Tibial nerve (tissue), 4 donors: ENCODE measurements at regions not wholly inside any gene's neighbourhood (a gene's known extent, or its start where the extent isn't known, plus 50 kb on each side); places are given as distances from the start of the nearest gene placed in this dataset.

Source experiments
- DNase-seq, 2 donors: peaks; one replicate each; pipeline ENCODE4 v3.0.0-alpha.2; 2019; ENCODE audit warnings: low spot score in 2 of 2
- H3K27ac ChIP-seq, 4 donors: fragments of 200-600 bp; sonication (generic) in 3 of 4; one replicate each; pipeline ENCODE4 v1.5.1; 2017 to 2019; ENCODE audit warnings: mild to moderate bottlenecking in 1 of 4
- H3K27me3 ChIP-seq, 2 donors: fragments of 200-600 bp; sonication (generic) in 1 of 2; one replicate each; pipeline versions ENCODE4 v1.5.1 to v1.6.0; 2017 to 2019
- H3K36me3 ChIP-seq, 3 donors: fragments of 200-600 bp; sonication (generic); one replicate each; pipeline ENCODE4 v1.5.1; 2018 to 2019
- H3K4me1 ChIP-seq, 4 donors: fragments of 200-600 bp; sonication (generic) in 3 of 4; one replicate each; pipeline ENCODE4 v1.5.1; 2017 to 2019
- H3K4me3 ChIP-seq, 4 donors: fragments of 200-600 bp; sonication (generic) in 3 of 4; one replicate each; pipeline ENCODE4 v1.5.1; 2017 to 2019; ENCODE audit warnings: mild to moderate bottlenecking in 1 of 4, moderate library complexity in 1 of 4
- H3K9me3 ChIP-seq, 4 donors: fragments of 200-600 bp; sonication (generic) in 3 of 4; one replicate each; pipeline ENCODE4 v1.5.1; 2017 to 2019
- EP300 ChIP-seq, 2 donors: sonication (generic); formaldehyde crosslinking; IDR thresholded peaks; one replicate each; pipeline ENCODE4 v1.6.1; 2017; ENCODE audit warnings: antibody characterized with exemption in 2 of 2, mild to moderate bottlenecking in 1 of 2
- POLR2A ChIP-seq, 2 donors: fragments of 450-650 bp; IDR thresholded peaks; one replicate each; pipeline ENCODE4 v1.6.1; 2017; ENCODE audit warnings: antibody characterized with exemption in 2 of 2, mild to moderate bottlenecking in 2 of 2, moderate library complexity in 2 of 2
- WGBS, 2 donors: methylation state at CpG; one replicate each; pipeline ENCODE4 v1.1.5; 2018; 5-methylcytosine and 5-hydroxymethylcytosine counted together
- TF ChIP-seq, protein P1 (sequence below), 5 experiments: fragments of 200-600 bp in 3 of 5; fragments of 450-650 bp in 2 of 5; sonication (generic) in 3 of 5; IDR thresholded peaks; one replicate each; pipeline ENCODE4 v1.5.1; 2016 to 2019; ENCODE audit warnings: antibody characterized with exemption in 5 of 5, mild to moderate bottlenecking in 3 of 5, moderate library complexity in 2 of 5

DNA sequence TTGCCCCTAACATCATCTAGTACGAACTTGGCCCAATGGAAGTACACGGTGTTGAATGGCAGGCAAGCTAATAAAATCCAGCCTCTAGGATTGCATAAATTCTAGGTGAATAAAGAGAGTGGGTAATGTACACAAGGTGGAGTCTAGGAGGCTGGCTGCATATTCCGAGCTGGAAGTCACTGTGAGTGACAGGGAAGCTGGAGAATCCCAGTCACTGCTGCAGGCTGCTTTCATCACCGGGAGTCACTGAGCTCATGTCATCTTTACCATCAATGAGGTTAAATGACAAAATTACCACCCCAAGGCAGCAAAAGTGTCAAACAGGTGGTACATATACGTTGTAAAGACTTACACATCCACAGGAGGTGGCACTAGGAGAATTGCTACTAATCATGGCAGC lies 91.3 kb upstream of the HMHB1 start:
- no peak for TF ChIP-seq POLR2A (IDR thresholded peaks at IDR 0.05)
- Histone ChIP-seq H3K36me3 (no peaks in the 10 kb centered on the region), H3K9me3 (peaks cover 0 to 16% (median 0%) of the 10 kb centered on the region in 4 donors), H3K4me3 (no peak overlapping the region), H3K4me1 (peaks cover 0 to 13% (median 0%) of the 10 kb centered on the region in 4 donors), H3K27me3 (no peaks in the 10 kb centered on the region), H3K27ac (no peak overlapping the region)
- 73 to 74% methylated on average over 5 of the region's 5 CpGs for WGBS, 2 donors
- no peak for DNase-seq

DNA sequence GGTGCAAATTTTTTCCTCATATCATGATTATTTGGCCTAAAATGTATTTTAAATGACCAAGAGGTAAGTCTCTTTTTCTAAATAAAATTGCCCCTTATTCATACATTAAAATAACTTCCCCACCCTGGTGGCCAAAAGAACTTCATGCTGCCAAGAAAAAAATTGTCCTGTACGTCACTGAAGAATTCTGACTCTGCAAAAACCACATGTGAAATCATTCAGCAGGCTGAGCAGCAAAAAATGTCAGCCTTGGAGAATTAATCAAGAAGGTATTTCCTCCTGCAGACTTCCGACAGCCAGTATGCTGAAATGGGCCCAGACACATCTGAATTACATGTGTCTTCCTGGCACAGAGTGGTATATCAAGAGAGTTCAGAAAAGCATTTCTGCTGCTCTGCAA lies 94.6 kb upstream of the HMHB1 start:
- 21 to 24% methylated on average over 2 of the region's 2 CpGs for WGBS, 2 donors
- no peaks in the 10 kb centered on the region for H3K27me3 ChIP-seq
- H3K4me3 ChIP-seq: no peak overlapping the region
- no peak for DNase-seq
- no peak overlapping the region for H3K27ac ChIP-seq
- H3K36me3 ChIP-seq: no peaks in the 10 kb centered on the region
- H3K9me3 ChIP-seq: no peaks in the 10 kb centered on the region
- peaks cover 0 to 31% (median 0%) of the 10 kb centered on the region in 4 donors for H3K4me1 ChIP-seq
- TF ChIP-seq, protein P1, sequence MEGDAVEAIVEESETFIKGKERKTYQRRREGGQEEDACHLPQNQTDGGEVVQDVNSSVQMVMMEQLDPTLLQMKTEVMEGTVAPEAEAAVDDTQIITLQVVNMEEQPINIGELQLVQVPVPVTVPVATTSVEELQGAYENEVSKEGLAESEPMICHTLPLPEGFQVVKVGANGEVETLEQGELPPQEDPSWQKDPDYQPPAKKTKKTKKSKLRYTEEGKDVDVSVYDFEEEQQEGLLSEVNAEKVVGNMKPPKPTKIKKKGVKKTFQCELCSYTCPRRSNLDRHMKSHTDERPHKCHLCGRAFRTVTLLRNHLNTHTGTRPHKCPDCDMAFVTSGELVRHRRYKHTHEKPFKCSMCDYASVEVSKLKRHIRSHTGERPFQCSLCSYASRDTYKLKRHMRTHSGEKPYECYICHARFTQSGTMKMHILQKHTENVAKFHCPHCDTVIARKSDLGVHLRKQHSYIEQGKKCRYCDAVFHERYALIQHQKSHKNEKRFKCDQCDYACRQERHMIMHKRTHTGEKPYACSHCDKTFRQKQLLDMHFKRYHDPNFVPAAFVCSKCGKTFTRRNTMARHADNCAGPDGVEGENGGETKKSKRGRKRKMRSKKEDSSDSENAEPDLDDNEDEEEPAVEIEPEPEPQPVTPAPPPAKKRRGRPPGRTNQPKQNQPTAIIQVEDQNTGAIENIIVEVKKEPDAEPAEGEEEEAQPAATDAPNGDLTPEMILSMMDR (IDR thresholded peaks at IDR 0.05): no peak
- TF ChIP-seq POLR2A (IDR thresholded peaks at IDR 0.05) (no peak), EP300 (IDR thresholded peaks at IDR 0.05) (no peak)

DNA sequence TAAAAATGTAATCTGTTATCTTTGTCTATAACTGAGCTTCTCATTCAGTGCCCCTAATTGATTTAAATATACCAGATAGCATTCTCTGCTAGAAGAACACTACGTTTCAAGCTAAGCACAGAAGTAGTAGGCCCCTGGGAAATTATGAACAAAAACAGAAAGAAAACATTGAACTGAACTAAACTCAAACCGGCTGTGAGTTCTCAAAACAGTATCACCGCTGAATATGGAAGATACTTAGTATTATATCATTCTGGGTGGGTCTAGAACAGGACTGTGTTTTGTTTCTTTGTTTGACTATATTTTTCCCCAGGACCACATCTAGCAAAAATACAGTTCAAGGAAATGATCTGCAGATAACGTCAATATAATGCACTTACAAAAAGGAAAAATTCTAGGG lies 95.1 kb upstream of the HMHB1 start:
- Histone ChIP-seq H3K27ac (no peak overlapping the region), H3K4me1 (peaks cover 0 to 31% (median under 1%) of the 10 kb centered on the region in 4 donors), H3K9me3 (no peaks in the 10 kb centered on the region), H3K27me3 (no peaks in the 10 kb centered on the region), H3K4me3 (no peak overlapping the region), H3K36me3 (no peaks in the 10 kb centered on the region)
- no peak for DNase-seq
- TF ChIP-seq, protein P1 (IDR thresholded peaks at IDR 0.05): no peak
- TF ChIP-seq EP300 (IDR thresholded peaks at IDR 0.05) (no peak), POLR2A (IDR thresholded peaks at IDR 0.05) (no peak)
- WGBS, 2 donors: 34 to 41% methylated on average over 4 of the region's 4 CpGs

DNA sequence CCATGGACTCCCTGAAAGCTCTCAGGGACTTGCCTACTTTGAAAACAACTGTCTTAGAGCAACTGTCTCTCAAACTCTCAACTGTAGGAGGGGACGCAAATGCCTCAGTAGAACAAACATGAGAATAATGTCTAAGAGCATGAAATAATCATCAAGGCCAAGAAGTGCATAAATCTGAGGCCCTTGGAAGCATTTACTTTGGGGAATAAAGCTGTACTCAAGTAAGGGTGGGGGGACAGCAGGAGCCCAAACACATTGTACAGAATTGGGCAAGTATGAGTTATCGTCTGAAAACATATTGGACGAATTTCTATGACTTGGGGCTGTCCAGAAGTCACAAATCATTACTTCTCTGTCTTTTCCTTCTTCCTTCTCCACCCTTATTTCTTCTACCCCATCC lies 96.3 kb upstream of the HMHB1 start:
- no peaks in the 10 kb centered on the region for H3K27me3 ChIP-seq
- WGBS, 2 donors: 86% methylated on average over 3 of the region's 3 CpGs
- no peaks in the 10 kb centered on the region for H3K9me3 ChIP-seq
- no peak for DNase-seq
- no peak for TF ChIP-seq POLR2A (IDR thresholded peaks at IDR 0.05)
- TF ChIP-seq, protein P1 (IDR thresholded peaks at IDR 0.05): no peak
- TF ChIP-seq EP300 (IDR thresholded peaks at IDR 0.05): no peak
- H3K4me3 ChIP-seq: no peak overlapping the region
- peaks cover 0 to 31% (median 3%) of the 10 kb centered on the region in 4 donors for H3K4me1 ChIP-seq
- H3K36me3 ChIP-seq: no peaks in the 10 kb centered on the region
- no peak overlapping the region for H3K27ac ChIP-seq

DNA sequence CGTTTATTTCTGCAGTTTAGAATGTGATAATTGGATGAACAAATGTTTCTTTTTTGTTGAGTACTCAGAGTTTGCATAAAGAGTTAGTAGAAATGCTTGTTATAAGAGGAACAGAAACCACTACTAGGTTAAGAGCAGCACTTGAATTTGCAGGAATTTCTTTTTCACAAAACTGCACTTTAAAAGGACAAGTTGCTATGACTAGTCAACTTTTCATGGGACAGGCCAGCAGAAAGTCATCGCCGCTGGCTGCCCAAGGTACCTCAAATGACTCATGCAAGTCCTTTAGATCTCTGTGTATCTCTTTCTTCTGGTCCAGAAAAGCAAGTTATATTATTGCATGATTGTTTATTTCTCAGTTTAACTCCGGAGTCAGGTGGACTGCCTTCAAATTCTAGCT lies 97.3 kb upstream of the HMHB1 start:
- Histone ChIP-seq H3K9me3 (no peaks in the 10 kb centered on the region), H3K4me3 (no peak overlapping the region), H3K4me1 (peaks cover 0 to 31% (median 5%) of the 10 kb centered on the region in 4 donors), H3K36me3 (no peaks in the 10 kb centered on the region), H3K27me3 (no peaks in the 10 kb centered on the region), H3K27ac (no peak overlapping the region)
- no peak for DNase-seq
- TF ChIP-seq POLR2A (IDR thresholded peaks at IDR 0.05): no peak
- TF ChIP-seq, protein P1 (IDR thresholded peaks at IDR 0.05): no peak
- no peak for TF ChIP-seq EP300 (IDR thresholded peaks at IDR 0.05)
- WGBS, 2 donors: 72 to 80% methylated on average over 4 of the region's 4 CpGs
